Pancreas (tissue), 10 donors: ENCODE measurements at regions not wholly inside any gene's neighbourhood (a gene's known extent, or its start where the extent isn't known, plus 50 kb on each side); places are given as distances from the start of the nearest gene placed in this dataset.

ENCODE experiments used
- ATAC-seq, 4 donors: fragments of 200-7000 bp; cut with Tn5 transposase; one replicate each; pipeline versions ENCODE4 v1.8.0 to v1.9.1; 2020; ENCODE audit warnings: mild to moderate bottlenecking in 4 of 4, moderate library complexity in 4 of 4
- DNase-seq, 6 donors: peaks; one replicate each; pipeline ENCODE4 v3.0.0-alpha.2; 2020
- FAIRE-seq: peaks from 2 replicates; lab custom pipeline; 2012; peaks lifted over from hg19 to GRCh38; lab: Jason Lieb, UNC
- H3K27ac ChIP-seq, 4 donors: fragments of 200-600 bp; sonication (generic); 1 replicate in 3 of 4; 2 replicates in 1 of 4; pipeline versions ENCODE4 v1.5.0 to v1.8.0; 2020
- H3K27me3 ChIP-seq, 4 donors: fragments of 200-600 bp; one replicate each; pipeline ENCODE4 v1.8.0; 2021
- H3K36me3 ChIP-seq, 3 donors: fragments of 200-600 bp; sonication (generic) in 1 of 3; one replicate each; pipeline versions ENCODE4 v1.5.0 to v1.8.0; 2020 to 2021
- H3K4me1 ChIP-seq, 3 donors: fragments of 200-600 bp; one replicate each; pipeline ENCODE4 v1.8.0; 2021
- H3K4me3 ChIP-seq, 4 donors: fragments of 200-600 bp; sonication (generic) in 2 of 4; one replicate each; pipeline versions ENCODE4 v1.5.0 to v1.8.0; 2020 to 2021
- H3K9me3 ChIP-seq, 4 donors: fragments of 200-600 bp; one replicate each; pipeline ENCODE4 v1.8.0; 2021
- CTCF ChIP-seq, 4 donors: fragments of 200-600 bp; sonication (generic) in 3 of 4; IDR thresholded peaks; one replicate each; pipeline versions ENCODE4 v1.5.0 to v1.8.0; 2021; ENCODE audit warnings: antibody characterized with exemption in 4 of 4
- WGBS, 2 donors: extraction: QIAGEN DNeasy Blood & Tissue Kit; methylation state at CpG; one replicate each; pipeline ENCODE4 v1.1.7; 2013; 5-methylcytosine and 5-hydroxymethylcytosine counted together
- intact Hi-C, 3 donors: fragments of 100-400 bp; cut with DNase I; formaldehyde crosslinking; loops; one replicate each; pipeline versions ENCODE4 v1.11.1 to v1.14.2; 2022
- donor health status: healthy with polysubstance abuse.
- donor health status: DM: no; HTN: no; CAD: no; lungs with moderate emphysema.
- donor health status: DM: no; HTN: no; CAD: no.
- donor health status: control.
- donor health status: control.
- donor health status: Bipolar disorder and iron deficiency.
- donor health status: DM: yes; HTN: yes; CAD: no.
- donor health status: DM: no; HTN: no; CAD: no.
- donor health status: DM: no; HTN: no; CAD: no.
- donor health status: DM: yes; HTN: yes; CAD: no.

GRCh38 chr6:17039266-17039665 lies 62.6 kb upstream of the STMND1 start:
- no peaks in the 10 kb centered on the region for H3K9me3 ChIP-seq
- no peaks in the 10 kb centered on the region for H3K27me3 ChIP-seq
- 83 to 92% methylated on average over 4 of the region's 4 CpGs for WGBS, 2 donors
- no peak for DNase-seq
- peaks cover 0 to 13% (median 8%) of the 10 kb centered on the region in 3 donors for H3K4me1 ChIP-seq
- ATAC-seq, result no peak
- no peak overlapping the region for H3K4me3 ChIP-seq
- intact Hi-C loops, result no loop called here
- H3K27ac ChIP-seq, result no peak overlapping the region
- TF ChIP-seq CTCF (IDR thresholded peaks at IDR 0.05), result no peak
- H3K36me3 ChIP-seq, result no peaks in the 10 kb centered on the region
- FAIRE-seq, result no peak

- FAIRE-seq, result no peak
- no peak for TF ChIP-seq CTCF (IDR thresholded peaks at IDR 0.05)
- H3K27me3 ChIP-seq, result no peaks in the 10 kb centered on the region
- no peak overlapping the region for H3K4me3 ChIP-seq
- ATAC-seq, result no peak
- H3K27ac ChIP-seq, result no peak overlapping the region
- peaks cover 0 to 16% (median 8%) of the 10 kb centered on the region in 3 donors for H3K4me1 ChIP-seq
- DNase-seq, result no peak
- intact Hi-C loops, result no loop called here
- no peaks in the 10 kb centered on the region for H3K36me3 ChIP-seq
- 81 to 85% methylated on average over 2 of the region's 2 CpGs for WGBS, 2 donors
- no peaks in the 10 kb centered on the region for H3K9me3 ChIP-seq
Observed at GRCh38 chr6:17038316-17038715, 63.5 kb upstream of the STMND1 start.

- Histone ChIP-seq H3K27ac (no peak overlapping the region), H3K4me1 (peaks cover 3 to 19% (median 7%) of the 10 kb centered on the region in 3 donors), H3K9me3 (no peaks in the 10 kb centered on the region), H3K27me3 (no peaks in the 10 kb centered on the region), H3K4me3 (no peak overlapping the region), H3K36me3 (no peaks in the 10 kb centered on the region)
- TF ChIP-seq CTCF (IDR thresholded peaks at IDR 0.05), result no peak
- WGBS, 2 donors, result 47 to 57% methylated on average over 5 of the region's 5 CpGs
- FAIRE-seq (no peak), ATAC-seq (peak in 1 of 4 donors; percentile 10), DNase-seq (no peak)
- intact Hi-C loops, result no loop called here
Observed at GRCh38 chr6:17036065-17036393, 65.8 kb upstream of the STMND1 start.

- Histone ChIP-seq H3K4me1 (peaks cover 3 to 19% (median 7%) of the 10 kb centered on the region in 3 donors), H3K4me3 (no peak overlapping the region), H3K27ac (no peak overlapping the region), H3K9me3 (no peaks in the 10 kb centered on the region), H3K36me3 (no peaks in the 10 kb centered on the region), H3K27me3 (no peaks in the 10 kb centered on the region)
- no peak for DNase-seq
- 33 to 44% methylated on average over 8 of the region's 8 CpGs for WGBS, 2 donors
- FAIRE-seq, result no peak
- intact Hi-C loops, result no loop called here
- TF ChIP-seq CTCF (IDR thresholded peaks at IDR 0.05), result no peak
- ATAC-seq, result peak in 3 of 4 donors; percentile 56 to 78 (median 73)
Observed at GRCh38 chr6:17035257-17036064, 66.4 kb upstream of the STMND1 start.

GRCh38 chr6:17033746-17034145 lies 68.1 kb upstream of the STMND1 start:
- DNase-seq (no peak), FAIRE-seq (no peak), ATAC-seq (no peak)
- TF ChIP-seq CTCF (IDR thresholded peaks at IDR 0.05), result no peak
- intact Hi-C loops, result no loop called here
- 62 to 67% methylated on average over 4 of the region's 4 CpGs for WGBS, 2 donors
- Histone ChIP-seq H3K4me1 (peaks cover 3 to 19% (median 7%) of the 10 kb centered on the region in 3 donors), H3K4me3 (no peak overlapping the region), H3K27ac (no peak overlapping the region), H3K9me3 (no peaks in the 10 kb centered on the region), H3K36me3 (no peaks in the 10 kb centered on the region), H3K27me3 (no peaks in the 10 kb centered on the region)
